ENCODE measurements at regions not wholly inside any gene's neighbourhood (a gene's known extent, or its start where the extent isn't known, plus 50 kb on each side); places are given as distances from the start of the nearest gene placed in this dataset.

- ATAC-seq (no peak), DNase-seq (no peak)
- no peaks in the 10 kb centered on the region for H3K9me3 ChIP-seq
- H3K36me3 ChIP-seq (ENCODE audit: low read depth) = no peaks in the 10 kb centered on the region
- no peak overlapping the region for H3K4me3 ChIP-seq
- TF ChIP-seq CTCF (IDR thresholded peaks at IDR 0.05) = no peak
- no peaks in the 10 kb centered on the region for H3K4me1 ChIP-seq (ENCODE audit: low read depth)
- intact Hi-C loops (cut with DNase I, micrococcal nuclease) = no loop called here
Observed at GRCh38 chr1:239806897-239807296, 284.8 kb upstream of the FMN2 start.

- intact Hi-C loops (cut with DNase I, micrococcal nuclease) = no loop called here
- TF ChIP-seq CTCF (IDR thresholded peaks at IDR 0.05) = no peak
- DNase-seq = no peak
- Histone ChIP-seq H3K36me3 (ENCODE audit: low read depth) (no peaks in the 10 kb centered on the region), H3K4me3 (no peak overlapping the region), H3K9me3 (no peaks in the 10 kb centered on the region), H3K4me1 (ENCODE audit: low read depth) (no peaks in the 10 kb centered on the region)
- ATAC-seq = no peak
Observed at GRCh38 chr1:239807361-239807760, 284.3 kb upstream of the FMN2 start.

- intact Hi-C loops (cut with DNase I, micrococcal nuclease) = no loop called here
- no peaks in the 10 kb centered on the region for H3K4me1 ChIP-seq (ENCODE audit: low read depth)
- no peak overlapping the region for H3K4me3 ChIP-seq
- TF ChIP-seq CTCF (IDR thresholded peaks at IDR 0.05) = no peak
- DNase-seq = no peak
- H3K36me3 ChIP-seq (ENCODE audit: low read depth) = no peaks in the 10 kb centered on the region
- H3K9me3 ChIP-seq = no peaks in the 10 kb centered on the region
- ATAC-seq = no peak
Observed at GRCh38 chr1:239810061-239810481, 281.6 kb upstream of the FMN2 start.

GRCh38 chr1:239811211-239811885, 280.3 kb upstream of the FMN2 start:
- H3K4me3 ChIP-seq = no peak overlapping the region
- no peak for DNase-seq
- no peaks in the 10 kb centered on the region for H3K9me3 ChIP-seq
- no peak for ATAC-seq
- no peaks in the 10 kb centered on the region for H3K36me3 ChIP-seq (ENCODE audit: low read depth)
- no peak for TF ChIP-seq CTCF (IDR thresholded peaks at IDR 0.05)
- intact Hi-C loops (cut with DNase I, micrococcal nuclease) = no loop called here
- no peaks in the 10 kb centered on the region for H3K4me1 ChIP-seq (ENCODE audit: low read depth)

GRCh38 chr1:239812580-239812979, 279.1 kb upstream of the FMN2 start:
- Histone ChIP-seq H3K9me3 (no peaks in the 10 kb centered on the region), H3K4me1 (ENCODE audit: low read depth) (no peaks in the 10 kb centered on the region), H3K36me3 (ENCODE audit: low read depth) (no peaks in the 10 kb centered on the region), H3K4me3 (no peak overlapping the region)
- ATAC-seq (no peak), DNase-seq (no peak)
- intact Hi-C loops (cut with DNase I, micrococcal nuclease) = no loop called here
- TF ChIP-seq CTCF (IDR thresholded peaks at IDR 0.05) = no peak
